Smooth muscle cell (in vitro differentiated cells): ENCODE measurements at regions not wholly inside any gene's neighbourhood (a gene's known extent, or its start where the extent isn't known, plus 50 kb on each side); places are given as distances from the start of the nearest gene placed in this dataset.
"Not testable (repeated sequence)": the region's sequence is repeated elsewhere in the genome, so short reads cannot be mapped to it uniquely, and the experiment has no call there.

Experiments used
- DNase-seq: peaks from one replicate; lab custom pipeline; 2025; ENCODE audit not compliant: unreplicated experiment; lab: John Stamatoyannopoulos, UW
- H2AFZ ChIP-seq: fragments of 200-600 bp; sonication (generic); 2 replicates; pipeline ENCODE4 v1.6.0; 2016; ENCODE audit warnings: antibody characterized with exemption, low read depth, mild to moderate bottlenecking
- H3F3A ChIP-seq: fragments of 200-600 bp; sonication (generic); 2 replicates; pipeline ENCODE4 v1.6.0; 2017; ENCODE audit warnings: antibody characterized with exemption, low read depth
- H3K27ac ChIP-seq: fragments of 200-600 bp; sonication (generic); 2 replicates; pipeline ENCODE4 v1.5.1; 2016; ENCODE audit warnings: low read depth, mild to moderate bottlenecking
- H3K27me3 ChIP-seq: fragments of 200-600 bp; sonication (generic); 2 replicates; pipeline ENCODE4 v1.6.1; 2016; ENCODE audit warnings: low read depth, mild to moderate bottlenecking
- H3K36me3 ChIP-seq: fragments of 200-600 bp; sonication (generic); 2 replicates; pipeline ENCODE4 v1.5.1; 2016; ENCODE audit warnings: low read depth
- H3K4me1 ChIP-seq: fragments of 200-600 bp; sonication (generic); 2 replicates; pipeline ENCODE4 v1.5.1; 2016; ENCODE audit warnings: low read depth
- H3K4me2 ChIP-seq: fragments of 200-600 bp; sonication (generic); 2 replicates; pipeline ENCODE4 v1.6.0; 2016; ENCODE audit warnings: mild to moderate bottlenecking
- H3K4me3 ChIP-seq: fragments of 200-600 bp; sonication (generic); 2 replicates; pipeline ENCODE4 v1.5.1; 2016; ENCODE audit warnings: mild to moderate bottlenecking
- H3K79me2 ChIP-seq: fragments of 200-600 bp; sonication (generic); 2 replicates; pipeline ENCODE4 v1.6.0; 2016; ENCODE audit warnings: low read depth, mild to moderate bottlenecking
- H3K9ac ChIP-seq: fragments of 200-600 bp; sonication (generic); 2 replicates; pipeline ENCODE4 v1.6.0; 2016; ENCODE audit warnings: low read depth
- H3K9me3 ChIP-seq: fragments of 200-600 bp; sonication (generic); replicated peaks from 2 replicates; pipeline ENCODE4 v1.5.1; 2016; ENCODE audit warnings: low read depth
- H4K20me1 ChIP-seq: fragments of 200-600 bp; sonication (generic); 2 replicates; pipeline ENCODE4 v1.6.0; 2016; ENCODE audit warnings: low read depth
- CTCF ChIP-seq: fragments of 200-600 bp; sonication (generic); IDR thresholded peaks from 2 replicates; pipeline ENCODE4 v1.5.1; 2017; ENCODE audit warnings: borderline replicate concordance, mild to moderate bottlenecking, antibody characterized with exemption; ENCODE audit not compliant: insufficient read depth, poor library complexity, severe bottlenecking
- WGBS: methylation state at CpG from one replicate; pipeline ENCODE4 v1.1.7; 2016; ENCODE audit warnings: low lambda C conversion rate; 5-methylcytosine and 5-hydroxymethylcytosine counted together

DNA sequence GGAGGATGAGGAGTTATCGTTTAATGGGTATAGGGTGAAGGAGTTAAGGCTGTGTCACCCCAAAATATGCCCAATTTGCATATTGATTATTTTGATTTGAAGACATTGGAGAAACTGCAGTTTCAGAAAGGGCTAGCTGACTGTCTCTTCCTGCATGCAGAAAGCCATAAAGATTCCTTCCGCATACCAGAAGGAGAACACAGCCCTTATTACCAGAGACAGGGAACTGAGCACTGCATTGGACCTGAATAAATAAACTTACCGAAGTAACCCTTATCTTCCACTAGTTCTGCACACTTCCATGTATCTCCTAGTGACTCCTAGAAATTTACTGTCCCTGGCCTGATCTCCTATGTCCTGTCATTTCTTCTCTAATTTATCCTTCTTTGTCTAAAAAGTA, 821.9 kb upstream of the AUTS2 start:
- Histone ChIP-seq H3K27ac (no peak overlapping the region), H3K27me3 (peaks cover 8% of the 10 kb centered on the region), H3K79me2 (no peaks in the 10 kb centered on the region), H3K4me1 (no peaks in the 10 kb centered on the region), H3K9ac (no peak overlapping the region), H3K4me3 (no peak overlapping the region), H3F3A (no peaks in the 10 kb centered on the region), H2AFZ (no peak overlapping the region), H3K36me3 (no peaks in the 10 kb centered on the region), H3K9me3 (no peaks in the 10 kb centered on the region), H4K20me1 (no peaks in the 10 kb centered on the region), H3K4me2 (no peak overlapping the region)
- no peak for DNase-seq
- 56% methylated on average over 3 of the region's 3 CpGs for WGBS
- no peak for TF ChIP-seq CTCF

- Histone ChIP-seq H3K27ac (no peak overlapping the region), H3K9ac (no peak overlapping the region), H3K4me3 (no peak overlapping the region), H3K36me3 (no peaks in the 10 kb centered on the region), H3K9me3 (no peaks in the 10 kb centered on the region), H2AFZ (no peak overlapping the region), H3K4me2 (no peak overlapping the region), H3K4me1 (peaks cover 5% of the 10 kb centered on the region), H3F3A (no peaks in the 10 kb centered on the region), H4K20me1 (no peaks in the 10 kb centered on the region), H3K79me2 (no peaks in the 10 kb centered on the region), H3K27me3 (no peaks in the 10 kb centered on the region)
- 25% methylated on average over 3 of the region's 3 CpGs for WGBS
- no peak for TF ChIP-seq CTCF
- no peak for DNase-seq
These were observed 814.6 kb upstream of the AUTS2 start for GRCh38 chr7:68783684-68784083.

DNA sequence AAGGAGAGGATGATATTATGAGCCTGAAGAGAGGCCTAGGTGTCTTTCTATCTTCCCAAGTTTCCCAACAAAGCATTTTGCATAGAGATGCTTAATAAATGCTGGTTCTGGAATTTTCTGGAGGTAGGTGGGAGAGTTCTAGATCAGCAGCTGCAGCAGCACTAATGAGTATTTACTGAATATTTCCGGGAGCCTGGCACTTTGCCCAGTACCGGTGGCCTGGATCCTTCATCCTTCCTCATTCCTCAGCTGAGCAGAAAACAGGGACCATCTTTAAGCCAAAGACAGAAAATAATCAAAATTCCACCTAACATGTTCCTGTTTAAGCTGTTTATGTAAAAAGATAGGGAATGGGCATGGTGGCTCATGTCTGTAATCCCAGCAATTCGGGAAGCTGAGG, 813.2 kb upstream of the AUTS2 start:
- no peak overlapping the region for H3K4me2 ChIP-seq
- no peaks in the 10 kb centered on the region for H3K9me3 ChIP-seq
- H3K27ac ChIP-seq: no peak overlapping the region
- WGBS: 66% methylated on average over 3 of the region's 3 CpGs
- no peak overlapping the region for H2AFZ ChIP-seq
- TF ChIP-seq CTCF: no peak
- no peaks in the 10 kb centered on the region for H3K27me3 ChIP-seq
- peaks cover 5% of the 10 kb centered on the region for H3K4me1 ChIP-seq
- no peak overlapping the region for H3K4me3 ChIP-seq
- no peaks in the 10 kb centered on the region for H4K20me1 ChIP-seq
- no peak overlapping the region for H3K9ac ChIP-seq
- no peaks in the 10 kb centered on the region for H3F3A ChIP-seq
- no peaks in the 10 kb centered on the region for H3K36me3 ChIP-seq
- H3K79me2 ChIP-seq: no peaks in the 10 kb centered on the region
- no peak for DNase-seq

DNA sequence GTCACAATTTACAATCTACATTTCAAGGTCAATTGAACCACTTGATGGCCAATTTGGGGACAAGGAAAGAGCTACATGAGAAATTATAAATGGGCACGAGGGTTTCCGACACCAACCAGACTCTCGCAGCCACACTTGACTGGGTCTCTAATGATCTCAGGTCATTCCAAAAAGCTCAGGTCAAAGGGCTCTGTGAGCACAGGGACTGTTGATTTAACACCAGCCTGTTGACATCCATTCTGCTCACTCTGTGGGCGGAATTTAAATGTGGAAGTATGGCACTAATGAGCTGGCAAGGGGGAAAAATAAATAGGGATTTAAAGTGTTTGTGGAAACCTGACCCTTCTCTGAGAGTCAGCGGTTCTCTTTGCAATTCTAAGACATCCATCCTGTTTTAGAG, 810.7 kb upstream of the AUTS2 start:
- WGBS: 80% methylated on average over 5 of the region's 5 CpGs
- no peak overlapping the region for H3K4me2 ChIP-seq

DNA sequence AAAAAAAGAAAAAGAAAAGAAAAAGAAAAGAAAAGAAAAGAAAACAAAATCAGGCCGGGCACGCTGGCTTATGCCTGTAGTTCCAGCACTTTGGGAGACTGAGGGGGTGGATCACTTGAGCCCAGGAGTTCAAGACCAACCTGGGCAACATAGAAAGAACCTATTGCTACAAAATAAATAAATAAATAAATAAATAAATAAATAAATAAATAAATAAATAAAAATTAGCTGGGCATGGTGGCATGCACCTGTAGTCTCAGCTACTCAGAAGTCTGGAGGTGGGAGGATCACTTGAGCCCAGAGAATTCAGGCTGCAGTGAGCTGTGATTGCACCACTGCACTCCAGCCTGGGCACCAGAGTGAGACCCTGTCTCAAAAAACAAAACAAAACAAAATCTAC, 809.7 kb upstream of the AUTS2 start:
- H3K27ac ChIP-seq: not testable (repeated sequence)
- WGBS: 100% methylated on average over 2 of the region's 2 CpGs

More for the DNA sequence above, 810.7 kb upstream of the AUTS2 start:
- no peak overlapping the region for H3K4me3 ChIP-seq
- H2AFZ ChIP-seq: no peak overlapping the region
- no peaks in the 10 kb centered on the region for H3F3A ChIP-seq
- H4K20me1 ChIP-seq: no peaks in the 10 kb centered on the region
- DNase-seq: no peak
- H3K9ac ChIP-seq: no peak overlapping the region
- no peak overlapping the region for H3K27ac ChIP-seq
- H3K27me3 ChIP-seq: no peaks in the 10 kb centered on the region
- H3K4me1 ChIP-seq: peaks cover 5% of the 10 kb centered on the region
- no peaks in the 10 kb centered on the region for H3K79me2 ChIP-seq
- H3K9me3 ChIP-seq: no peaks in the 10 kb centered on the region
- TF ChIP-seq CTCF: no peak
- no peaks in the 10 kb centered on the region for H3K36me3 ChIP-seq

More for the DNA sequence above, 809.7 kb upstream of the AUTS2 start:
- H3K4me2 ChIP-seq, H3K79me2 ChIP-seq, H2AFZ ChIP-seq, H3K4me1 ChIP-seq, H4K20me1 ChIP-seq, H3K9ac ChIP-seq, H3K36me3 ChIP-seq, H3K4me3 ChIP-seq, H3F3A ChIP-seq, DNase-seq, H3K9me3 ChIP-seq, H3K27me3 ChIP-seq: not testable (repeated sequence)
